ENCODE measurements at regions not wholly inside any gene's neighbourhood (a gene's known extent, or its start where the extent isn't known, plus 50 kb on each side); places are given as distances from the start of the nearest gene placed in this dataset.
"Not testable (repeated sequence)": the region's sequence is repeated elsewhere in the genome, so short reads cannot be mapped to it uniquely, and the experiment has no call there.

DNA sequence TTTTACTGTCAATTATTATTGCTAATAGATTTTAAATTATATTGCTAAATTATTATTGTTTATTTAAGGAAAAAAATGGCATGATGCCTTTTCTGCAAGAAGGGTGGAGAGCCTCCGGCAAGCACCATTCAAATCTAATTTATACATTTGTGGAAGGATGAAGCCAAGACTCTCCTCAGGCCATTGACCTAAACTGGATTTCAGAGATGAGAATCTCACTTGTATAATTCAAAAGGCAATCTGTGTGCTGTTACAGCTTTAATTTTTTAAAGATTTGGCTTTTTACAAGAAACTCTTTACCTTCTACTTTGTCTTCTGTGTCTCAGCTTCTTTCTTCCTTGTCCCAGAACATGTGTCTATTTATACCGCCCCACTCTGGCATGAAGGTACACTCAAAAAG is 722.5 kb downstream of the ETS1 start:
- DNase-seq (ENCODE audit: low read depth in 3 of 3), result no peak

DNA sequence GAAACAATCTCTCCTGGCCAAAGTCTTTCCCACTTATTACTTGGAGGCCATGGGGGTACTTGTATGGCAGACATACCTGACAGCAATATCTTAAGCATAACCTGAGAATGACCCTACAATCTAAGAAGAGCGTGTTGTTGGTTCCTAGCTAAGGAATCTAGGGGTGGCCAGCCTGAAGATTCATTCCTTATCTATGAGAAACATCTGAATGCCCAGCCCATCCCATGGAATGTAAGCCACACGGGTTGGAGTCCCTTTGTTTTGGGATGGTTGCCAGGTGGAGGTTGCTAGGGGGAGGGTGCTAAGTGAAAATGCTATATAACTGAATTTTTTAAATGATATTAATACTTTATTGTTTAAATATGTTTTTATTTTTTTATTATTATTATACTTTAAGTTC is 725.0 kb downstream of the ETS1 start:
- no peak for DNase-seq (ENCODE audit: low read depth in 3 of 3)

DNA sequence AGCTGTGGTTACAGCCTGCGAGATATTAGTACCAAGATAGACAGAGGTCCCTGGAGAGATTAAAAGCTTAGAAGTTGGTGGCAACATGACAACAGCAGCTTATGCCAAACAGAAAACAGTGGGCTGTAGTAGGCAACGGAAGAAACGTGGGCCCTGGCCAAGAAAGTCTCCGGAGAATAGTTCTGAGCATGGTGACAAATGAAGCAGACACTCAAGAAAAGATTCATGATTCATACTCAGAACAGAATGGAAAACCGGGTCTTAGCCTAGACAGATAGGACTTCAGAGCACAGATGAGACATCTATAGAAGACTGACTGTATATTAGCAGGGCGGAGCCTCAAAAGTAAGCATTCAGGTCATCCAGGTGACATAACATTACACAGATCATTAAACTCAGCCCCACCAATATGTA is 727.4 kb downstream of the ETS1 start:
- DNase-seq (ENCODE audit: low read depth in 3 of 3), result no peak

DNA sequence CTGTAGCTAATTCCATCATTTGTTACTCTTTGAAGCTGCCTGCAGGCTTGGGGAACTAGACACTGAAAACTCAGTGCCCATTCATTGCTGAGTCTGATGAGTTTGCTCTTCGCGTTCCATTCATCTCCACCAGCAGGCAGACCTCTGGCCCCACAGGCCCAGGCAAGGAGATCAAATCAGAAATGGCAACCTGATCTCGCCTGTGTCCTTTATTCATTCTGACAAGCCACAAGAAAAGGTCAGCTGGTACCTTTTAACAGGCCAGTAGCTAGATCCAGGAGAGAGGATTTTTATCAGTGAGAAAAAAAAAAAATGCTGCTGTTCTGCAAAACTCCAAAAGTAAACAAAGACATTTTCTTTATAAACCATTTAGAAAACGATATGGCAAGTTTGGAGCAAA is 742.5 kb downstream of the ETS1 start:
- DNase-seq (ENCODE audit: low read depth in 3 of 3), result no peak

DNA sequence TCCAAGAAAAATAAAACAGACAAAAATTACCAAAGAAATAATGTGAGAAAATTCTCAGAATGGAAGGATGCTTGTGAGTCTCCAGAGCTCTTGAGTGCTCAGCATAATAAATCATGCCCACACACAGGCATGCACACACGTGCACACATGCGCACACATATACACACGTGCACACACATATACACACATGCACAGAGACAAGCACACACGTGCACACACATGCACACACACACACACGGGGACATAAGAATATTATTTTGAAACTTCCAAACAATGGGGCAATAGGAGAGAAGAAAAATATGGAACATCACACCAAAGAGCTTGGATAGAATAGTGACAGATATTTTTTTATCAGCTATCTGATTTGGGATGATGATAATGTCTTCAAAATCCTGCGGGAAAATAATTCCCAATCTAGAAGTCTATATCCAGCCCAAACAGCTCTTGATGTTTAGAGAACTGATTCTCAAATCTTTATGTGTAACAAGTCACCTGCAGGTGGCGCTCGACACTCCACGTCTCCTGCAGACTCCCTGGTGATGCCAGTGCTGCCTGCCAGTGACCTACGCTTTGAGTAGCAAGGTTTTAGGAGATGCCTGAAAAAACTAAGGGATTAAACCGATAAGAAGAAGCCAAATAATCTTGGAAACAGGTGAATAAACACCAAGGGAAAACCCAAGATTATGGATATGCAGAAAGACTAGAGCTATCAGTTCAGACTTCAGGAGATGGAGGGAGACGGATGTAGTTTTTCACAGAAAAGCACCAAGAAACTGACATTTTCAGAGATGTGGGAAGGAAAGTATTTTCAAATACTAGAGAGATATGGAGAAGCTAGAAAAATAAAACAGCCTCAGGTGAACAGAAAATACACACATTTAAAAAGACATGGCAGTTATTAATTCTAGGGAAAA is 743.6 kb downstream of the ETS1 start:
- DNase-seq (ENCODE audit: low read depth in 3 of 3), result peak; percentile 0 to 45 (median 18)

DNA sequence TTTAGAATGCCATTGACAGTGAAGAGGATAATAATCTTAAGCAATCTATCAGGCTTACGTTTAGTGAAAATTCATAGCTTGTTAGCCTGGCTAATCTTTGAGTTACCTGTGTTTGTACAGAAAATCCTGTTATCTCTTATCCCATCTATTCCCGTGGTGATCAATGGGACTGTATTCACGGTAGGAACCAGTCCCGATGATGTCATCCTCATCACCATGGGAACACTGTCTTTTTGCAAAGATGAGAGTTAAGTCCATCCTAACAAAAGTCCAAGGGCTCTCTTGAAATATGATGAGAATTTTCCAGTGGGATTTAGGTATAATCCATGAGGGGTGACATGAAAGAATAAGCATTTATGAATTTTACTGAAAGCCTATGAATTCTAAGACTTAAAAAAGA is 762.2 kb downstream of the ETS1 start:
- no peak for DNase-seq (ENCODE audit: low read depth in 3 of 3)

DNA sequence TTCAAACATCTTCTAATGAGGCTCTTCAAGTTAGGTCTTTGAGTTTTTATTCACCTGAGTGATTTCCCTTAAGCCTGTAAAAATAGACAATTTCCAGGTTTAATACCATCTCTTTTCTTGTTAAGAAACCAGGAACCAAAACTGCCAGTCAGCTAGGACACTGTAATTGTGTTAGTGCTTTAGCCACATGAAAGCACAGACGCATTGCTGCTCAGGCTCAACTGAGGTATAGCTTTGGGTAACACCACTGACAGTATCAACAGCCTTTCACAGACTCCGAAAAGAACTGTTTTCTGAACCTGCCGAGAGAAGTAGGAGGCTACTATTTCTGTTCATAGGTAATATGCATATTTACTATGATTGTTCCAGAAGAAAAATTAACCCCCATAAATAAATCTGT is 768.7 kb downstream of the ETS1 start:
- DNase-seq (ENCODE audit: low read depth in 3 of 3), result no peak

DNA sequence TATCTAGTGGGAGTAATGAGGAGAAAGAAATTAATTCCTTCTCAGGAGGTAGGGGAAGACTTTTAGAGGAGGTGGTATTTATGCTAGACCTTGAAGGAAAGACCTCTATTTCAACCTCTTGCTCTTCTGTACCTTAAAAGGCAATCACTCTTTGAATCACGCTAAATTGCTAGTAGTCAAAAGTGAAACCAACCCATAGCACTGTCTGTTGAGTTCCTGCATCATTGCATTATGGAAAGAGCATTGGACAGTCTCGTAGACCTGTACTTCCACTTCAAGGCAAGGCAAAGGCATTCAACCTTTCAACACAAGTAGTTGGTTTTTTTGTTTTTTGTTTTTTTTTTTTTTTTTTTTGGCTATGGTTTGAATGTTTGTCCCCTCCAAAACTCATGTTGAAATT is 770.4 kb downstream of the ETS1 start:
- no peak for DNase-seq (ENCODE audit: low read depth in 3 of 3)

DNA sequence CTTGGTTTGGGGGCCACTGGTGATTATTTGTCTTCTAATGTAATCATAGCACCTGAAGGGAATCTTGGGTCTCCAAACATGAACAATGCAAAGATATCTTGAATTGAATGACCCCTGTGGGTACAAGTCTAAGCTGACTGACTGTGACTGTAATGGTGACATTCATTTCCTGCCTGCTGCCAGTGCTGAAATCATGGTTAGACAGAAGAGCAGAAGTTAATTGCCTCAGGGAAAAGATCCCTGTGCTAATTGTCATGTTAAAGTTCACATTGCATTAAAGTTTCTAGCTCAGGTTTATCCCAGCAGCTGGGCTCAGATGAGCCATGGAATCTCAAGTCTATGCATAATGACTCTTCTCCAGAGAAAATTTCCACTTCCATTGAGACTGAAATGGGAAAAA is 772.0 kb downstream of the ETS1 start:
- DNase-seq (ENCODE audit: low read depth in 3 of 3), result no peak

DNA sequence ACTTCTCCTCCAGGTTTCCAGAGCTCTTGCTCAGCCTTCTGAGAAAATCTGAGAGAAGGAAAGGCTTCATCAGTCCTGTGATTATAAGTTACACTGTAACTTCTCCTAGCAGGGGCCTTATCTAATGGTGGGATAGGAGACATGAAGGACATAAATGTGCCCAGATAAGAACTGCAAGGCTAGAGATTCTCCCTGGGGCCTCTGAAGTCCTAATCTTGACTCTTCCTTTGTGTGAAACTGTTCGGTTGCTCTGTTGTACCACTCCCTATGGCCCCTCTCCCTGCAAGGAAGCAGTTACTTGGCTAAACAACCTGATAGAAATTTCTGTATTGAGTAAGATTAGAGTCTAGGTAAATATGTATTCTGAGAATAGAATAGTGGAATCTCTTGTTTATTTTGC is 780.9 kb downstream of the ETS1 start:
- DNase-seq (ENCODE audit: low read depth in 3 of 3), result no peak

DNA sequence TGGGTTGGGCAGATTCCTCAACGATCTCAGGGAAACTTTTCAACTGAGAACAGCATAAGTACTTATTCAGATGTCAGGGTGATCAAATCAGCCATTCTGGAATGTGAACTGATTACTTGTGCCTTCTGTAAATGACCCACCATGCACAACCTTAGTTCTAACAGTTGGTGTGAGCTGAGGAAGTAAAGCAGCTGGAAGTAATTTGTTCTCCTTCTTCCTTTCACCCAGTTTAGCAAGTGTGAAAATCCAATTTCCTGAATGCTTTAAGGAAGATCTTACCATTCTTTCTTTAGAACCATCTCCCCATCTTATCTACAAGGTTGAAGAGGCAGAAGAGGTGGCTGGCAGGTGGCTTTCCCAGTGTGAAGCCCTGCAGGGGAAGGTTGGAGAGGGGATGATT is 781.6 kb downstream of the ETS1 start:
- no peak for DNase-seq (ENCODE audit: low read depth in 3 of 3)

GRCh38 chr11:127804747-127805400 is 782.5 kb downstream of the ETS1 start:
- no peak for DNase-seq (ENCODE audit: low read depth in 3 of 3)

- no peak for DNase-seq (ENCODE audit: low read depth in 3 of 3)
Observed at GRCh38 chr11:127803755-127804154, 783.6 kb downstream of the ETS1 start.

DNA sequence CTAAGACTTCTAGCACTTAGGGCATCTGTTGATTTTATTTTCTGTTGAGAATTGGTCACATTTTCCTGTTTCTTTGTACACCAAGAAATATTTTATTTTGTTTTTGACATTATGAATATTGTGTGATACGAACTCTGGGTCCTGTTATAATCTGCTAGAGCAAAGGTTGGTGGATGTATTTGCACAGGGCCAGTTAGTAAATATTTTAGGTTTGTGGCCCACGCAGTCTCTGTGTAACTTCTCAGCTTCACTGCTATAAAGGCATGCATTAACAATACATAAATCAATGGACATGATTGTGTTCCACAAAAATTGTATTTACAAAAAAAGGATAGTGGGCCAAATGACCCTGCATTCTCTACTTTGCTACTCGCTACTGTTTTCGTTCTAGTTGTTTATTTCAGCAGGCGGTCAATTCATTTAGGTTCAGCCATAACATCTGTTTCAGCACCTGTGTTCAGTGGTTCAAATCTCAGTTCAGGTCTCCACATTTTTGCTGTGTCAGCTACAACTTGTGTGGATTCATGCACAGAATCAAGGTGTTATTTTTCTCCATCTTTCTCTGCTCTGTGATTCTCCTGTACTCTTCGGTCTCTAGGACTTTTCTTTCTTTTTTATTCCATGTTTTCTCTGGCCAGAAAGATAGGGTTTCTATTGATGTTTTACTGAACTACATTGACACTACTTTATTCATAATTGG is 786.2 kb downstream of the ETS1 start:
- no peak for DNase-seq (ENCODE audit: low read depth in 3 of 3)

GRCh38 chr11:127795326-127795725 is 792.0 kb downstream of the ETS1 start:
- DNase-seq (ENCODE audit: low read depth in 3 of 3), result no peak

GRCh38 chr11:127791844-127792243 is 791.3 kb upstream of the KIRREL3 start:
- DNase-seq (ENCODE audit: low read depth in 3 of 3), result no peak

DNA sequence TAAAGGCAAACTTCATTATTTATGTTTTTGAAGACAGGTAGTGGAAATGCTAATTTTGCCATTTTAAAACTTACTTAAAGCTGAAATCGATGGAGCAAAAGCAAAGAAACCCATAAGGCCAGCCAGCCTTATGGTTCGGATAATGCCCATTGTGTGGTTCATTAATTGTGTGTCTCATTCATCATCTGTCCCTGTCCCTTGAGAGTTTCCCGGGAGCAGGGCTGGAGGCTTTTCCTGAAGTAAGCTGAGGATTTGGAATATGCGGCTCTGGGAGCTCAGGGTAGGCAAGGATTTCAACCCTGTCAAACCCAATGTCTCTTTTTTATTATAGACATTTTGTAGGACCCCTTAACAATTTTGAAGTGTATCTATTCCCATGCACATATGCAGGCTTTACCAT is 790.0 kb upstream of the KIRREL3 start:
- no peak for DNase-seq (ENCODE audit: low read depth in 3 of 3)

GRCh38 chr11:127789927-127790326 is 789.4 kb upstream of the KIRREL3 start:
- DNase-seq (ENCODE audit: low read depth in 3 of 3), result no peak

- DNase-seq (ENCODE audit: low read depth in 3 of 3), result not testable (repeated sequence)
Observed at GRCh38 chr11:127772938-127773337, 772.4 kb upstream of the KIRREL3 start.

DNA sequence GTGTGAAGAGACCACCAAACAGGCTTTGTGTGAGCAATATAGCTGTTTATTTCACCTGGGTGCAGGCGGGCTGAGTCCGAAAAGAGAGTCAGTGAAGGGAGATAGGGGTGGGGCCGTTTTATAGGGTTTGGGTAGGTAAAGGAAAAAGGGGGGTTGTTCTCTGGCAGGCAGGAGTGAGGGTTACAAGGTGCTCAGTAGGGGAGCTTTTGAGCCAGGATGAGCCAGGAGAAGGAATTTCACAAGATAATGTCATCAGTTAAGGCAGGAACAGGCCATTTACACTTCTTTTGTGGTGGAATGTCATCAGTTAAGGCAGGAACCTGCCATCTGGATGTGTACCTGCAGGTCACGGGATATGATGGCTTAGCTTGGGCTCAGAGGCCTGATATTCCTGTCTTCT is 768.4 kb upstream of the KIRREL3 start:
- not testable (repeated sequence) for DNase-seq (ENCODE audit: low read depth in 3 of 3)

DNA sequence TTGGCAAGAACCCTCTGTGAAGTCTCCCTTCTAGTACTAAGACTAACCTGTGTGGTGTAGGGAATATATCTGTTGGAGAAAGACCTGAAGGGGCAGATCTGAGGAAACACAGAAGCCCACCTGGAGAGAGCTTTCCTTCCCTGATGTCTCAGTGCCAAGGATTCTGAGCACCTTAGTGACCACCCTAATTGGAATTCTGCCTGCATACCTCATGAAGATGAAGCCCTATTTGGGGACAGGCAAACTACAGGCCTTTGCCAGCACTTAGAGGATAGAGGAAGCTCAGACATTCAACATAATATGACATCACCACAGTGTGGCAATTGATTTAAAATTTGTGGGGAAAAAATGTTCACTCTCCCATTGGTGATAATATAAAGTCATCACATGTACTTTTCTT is 766.2 kb upstream of the KIRREL3 start:
- DNase-seq (ENCODE audit: low read depth in 3 of 3), result no peak

DNA sequence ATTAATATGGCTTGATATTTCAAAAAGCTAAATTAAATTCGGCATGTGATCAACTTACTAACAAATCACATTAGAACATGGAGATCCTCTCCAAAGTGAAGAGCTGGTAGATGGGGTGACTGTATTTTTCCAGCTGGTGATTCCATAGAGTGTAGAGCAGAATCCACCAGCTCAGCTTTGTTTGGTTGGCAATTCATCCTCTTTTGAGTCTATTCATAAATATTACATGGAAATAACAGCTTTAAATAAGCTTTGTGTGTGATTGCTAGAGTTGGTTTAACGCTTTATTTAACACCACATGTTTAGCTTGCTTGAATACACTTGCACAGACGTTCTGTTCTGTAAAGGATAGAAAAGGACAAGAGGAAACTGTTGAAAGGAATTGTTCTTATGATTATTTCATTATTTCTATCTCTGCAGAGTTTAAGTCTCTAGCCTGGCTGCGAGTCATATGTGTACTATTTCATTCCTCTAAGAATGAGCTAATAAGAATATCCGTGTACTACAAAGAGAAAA is 738.3 kb upstream of the KIRREL3 start:
- no peak for DNase-seq (ENCODE audit: low read depth in 3 of 3)
